NCI-H2196 treated with DMSO at 0.1 percent for 48 hours (cell line): ENCODE measurements at regions not wholly inside any gene's neighbourhood (a gene's known extent, or its start where the extent isn't known, plus 50 kb on each side); places are given as distances from the start of the nearest gene placed in this dataset.

Source experiments
- DNase-seq: peaks from one replicate; lab custom pipeline; 2025; ENCODE audit not compliant: unreplicated experiment; lab: John Stamatoyannopoulos, UW

DNA sequence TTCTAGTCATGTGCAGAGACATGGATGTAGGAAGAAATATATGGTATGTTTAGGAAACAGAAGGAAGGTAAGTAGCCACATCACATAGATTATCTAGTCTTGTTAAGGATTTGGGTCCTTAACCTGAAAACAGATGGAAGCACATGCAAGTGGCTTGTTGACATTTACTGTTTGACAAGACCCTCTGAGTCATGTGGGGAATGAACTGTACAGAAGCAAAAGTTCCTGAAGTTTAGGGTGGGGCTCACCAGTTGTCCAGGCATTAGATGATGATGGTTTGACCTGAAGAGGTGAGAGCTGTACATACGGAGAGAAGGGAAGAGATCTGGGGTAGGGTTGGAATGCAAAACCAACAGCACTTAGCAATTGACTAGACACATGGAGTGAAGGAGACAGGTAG is 281.1 kb upstream of the GRIP1 start:
- DNase-seq: no peak

DNA sequence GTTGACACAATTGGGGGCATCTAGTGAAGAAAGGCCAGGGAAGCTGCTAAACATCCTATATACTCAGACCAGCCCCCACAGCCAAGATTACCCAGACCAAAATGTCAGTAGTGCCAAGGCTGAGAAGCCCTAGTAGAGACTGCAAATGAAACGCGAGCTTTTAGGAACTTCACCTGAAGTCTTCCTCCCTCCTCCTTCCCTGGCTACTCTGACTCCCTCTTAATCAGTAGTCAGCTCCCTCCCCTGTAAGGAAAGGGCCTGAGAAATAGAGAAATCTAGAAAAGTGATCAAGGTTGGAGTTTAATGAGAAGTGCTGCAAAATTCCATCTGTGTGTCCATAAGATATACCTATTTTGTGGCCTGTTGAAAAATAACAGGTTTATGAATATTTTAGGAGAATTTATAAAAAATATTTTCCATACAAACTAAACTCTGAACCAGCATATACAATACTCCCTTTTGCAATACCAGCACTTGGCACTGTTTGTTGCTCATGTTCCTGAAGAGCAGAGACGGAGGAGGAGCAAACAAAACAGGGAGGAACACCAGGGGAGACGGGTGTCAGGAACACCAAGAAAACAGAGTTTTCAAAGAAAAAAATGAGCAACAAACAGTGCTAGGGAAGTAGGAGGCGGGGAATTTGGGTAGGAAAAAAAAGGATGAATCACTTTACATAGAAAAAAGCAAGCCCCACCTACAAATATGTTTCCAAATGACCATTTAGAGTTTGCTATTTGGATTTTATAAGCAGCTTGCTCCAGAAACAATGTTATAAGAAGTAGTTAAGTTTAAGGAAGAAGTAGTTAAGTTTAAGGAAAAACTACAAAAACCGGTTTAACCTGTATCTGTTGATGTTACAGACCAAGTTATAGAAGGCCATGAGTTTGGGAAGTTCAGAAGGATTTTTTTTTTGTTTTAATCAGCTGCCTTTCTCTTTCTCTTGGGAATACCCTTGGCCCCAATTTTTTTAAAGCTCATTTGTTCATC is 282.1 kb upstream of the GRIP1 start:
- no peak for DNase-seq

DNA sequence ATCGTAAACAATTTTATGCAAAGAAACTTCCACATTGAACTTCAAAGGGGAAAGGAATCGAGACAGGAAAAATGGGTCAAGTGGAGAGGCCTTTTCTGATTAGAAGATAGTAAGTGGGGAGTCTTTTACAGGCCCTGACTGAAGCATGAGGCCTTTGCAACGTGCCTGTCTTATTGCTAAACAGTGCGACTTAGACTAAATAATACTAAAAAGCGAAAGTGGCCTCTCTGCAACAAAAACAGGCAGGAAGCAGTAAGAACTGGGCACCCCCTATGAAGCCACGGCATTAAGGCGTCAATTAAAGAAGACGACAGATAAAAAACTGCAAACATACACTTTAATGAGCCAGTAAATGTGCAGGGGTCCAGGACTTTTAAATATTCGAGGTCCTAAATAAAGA is 283.4 kb upstream of the GRIP1 start:
- DNase-seq: no peak

DNA sequence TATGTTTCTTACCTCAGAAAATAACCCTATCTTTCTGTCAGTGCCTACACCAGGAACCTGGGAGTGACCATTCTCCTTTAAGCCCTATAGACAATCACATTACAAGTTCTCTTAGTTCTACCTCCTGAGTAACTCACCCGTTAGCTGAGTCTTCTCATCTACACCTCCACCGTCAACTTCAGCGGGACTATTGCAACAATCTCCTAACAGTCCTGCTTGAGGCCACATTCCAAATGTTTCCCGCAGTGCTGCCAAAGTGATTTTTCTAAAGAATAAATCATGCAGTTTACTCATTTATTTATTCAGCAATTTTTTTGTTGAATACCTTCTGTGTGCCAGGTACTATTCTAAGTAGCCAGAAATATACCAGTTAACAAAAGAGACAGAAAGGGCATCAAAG is 285.0 kb upstream of the GRIP1 start:
- DNase-seq: no peak

DNA sequence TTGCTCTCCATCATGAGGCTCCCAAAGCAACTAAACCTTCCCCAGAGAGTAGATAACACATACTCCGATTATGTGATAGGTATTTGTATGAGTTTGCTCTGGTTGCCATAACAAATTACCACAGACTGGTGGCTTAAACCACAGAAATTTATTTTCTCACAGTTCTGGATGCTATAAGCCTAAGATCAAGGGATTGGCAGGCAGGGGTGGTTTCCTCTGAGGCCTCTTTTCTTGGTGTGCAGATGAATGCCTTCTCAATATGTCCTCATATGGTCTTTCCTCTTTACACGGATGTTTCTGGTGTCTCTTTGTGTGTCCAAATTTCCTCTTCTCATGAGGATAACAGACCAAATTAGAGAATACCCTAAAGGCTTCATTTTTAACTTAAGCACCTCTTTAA is 285.8 kb upstream of the GRIP1 start:
- DNase-seq: no peak

DNA sequence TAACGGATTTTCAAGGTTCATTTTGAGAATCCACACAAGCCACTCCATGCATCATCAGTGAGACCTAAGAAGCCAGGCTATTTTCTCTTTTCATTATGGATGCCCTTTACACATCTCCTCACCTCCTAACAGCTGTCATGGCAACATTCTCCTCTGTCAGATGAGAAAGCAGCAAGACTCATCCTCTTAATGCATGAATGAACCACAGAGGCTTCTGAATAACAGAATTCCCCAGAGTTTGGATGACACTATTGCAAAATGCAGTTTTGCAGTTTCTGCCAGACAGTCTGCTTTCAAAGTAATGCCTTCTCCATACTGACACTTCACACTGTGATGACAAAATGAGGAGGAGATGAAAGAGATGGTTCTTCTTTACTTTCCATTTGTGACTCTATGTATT is 286.7 kb upstream of the GRIP1 start:
- no peak for DNase-seq

DNA sequence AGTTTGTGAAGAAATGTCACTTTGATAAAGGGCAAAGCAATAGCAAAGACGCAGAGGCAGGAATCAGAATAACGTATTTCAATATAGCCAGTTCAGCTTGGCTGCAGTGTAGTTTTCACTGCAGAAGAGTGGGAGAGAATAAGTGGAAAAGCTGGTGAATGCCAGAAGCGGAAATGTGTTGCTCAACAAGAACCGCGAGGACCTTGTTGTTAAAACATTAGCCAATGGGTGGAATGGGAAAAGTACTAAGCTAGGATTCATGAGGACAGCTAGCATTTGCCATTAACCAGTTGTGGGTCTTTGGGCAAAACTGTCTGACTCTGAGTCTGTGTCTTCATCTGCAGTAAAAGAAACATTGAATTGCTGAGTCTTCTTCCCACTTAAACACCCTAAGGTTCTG is 292.9 kb upstream of the GRIP1 start:
- no peak for DNase-seq

DNA sequence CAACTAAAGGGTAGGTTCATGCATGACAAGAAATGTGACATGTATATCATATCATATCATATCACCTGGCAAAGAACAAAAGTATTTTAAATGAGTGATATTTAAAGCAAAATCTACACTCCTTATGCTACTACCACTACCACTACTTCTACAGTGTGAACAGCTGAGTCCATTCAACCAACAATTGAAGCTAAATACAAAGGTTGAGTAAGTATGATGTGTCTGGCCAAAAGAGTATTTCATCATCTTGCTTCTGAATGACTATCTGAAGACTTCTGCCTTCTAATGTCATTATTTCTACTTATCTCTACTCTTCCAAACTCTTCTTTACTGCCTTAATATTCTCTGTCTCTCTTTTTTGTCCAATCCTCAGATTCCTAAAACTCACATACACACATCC is 292.6 kb upstream of the CAND1 start:
- no peak for DNase-seq

DNA sequence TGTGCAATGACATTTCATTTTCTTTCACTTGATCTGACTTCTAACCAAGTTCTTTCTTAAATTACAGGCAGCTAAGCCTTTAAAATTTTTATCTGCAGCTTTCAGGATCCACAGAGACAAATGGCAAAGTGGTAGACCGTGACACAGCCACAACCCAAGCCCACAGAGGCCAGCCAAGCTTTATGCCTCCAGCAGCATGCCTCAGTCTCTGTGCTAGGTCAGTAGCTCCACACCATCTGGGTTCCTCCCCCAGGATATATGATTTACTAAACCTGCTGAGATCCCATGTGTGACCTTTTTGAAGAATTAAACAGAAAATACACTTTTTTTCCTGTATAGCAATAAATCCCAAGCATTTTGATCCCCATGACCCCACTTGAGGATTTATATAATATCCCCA is 290.4 kb upstream of the CAND1 start:
- no peak for DNase-seq

DNA sequence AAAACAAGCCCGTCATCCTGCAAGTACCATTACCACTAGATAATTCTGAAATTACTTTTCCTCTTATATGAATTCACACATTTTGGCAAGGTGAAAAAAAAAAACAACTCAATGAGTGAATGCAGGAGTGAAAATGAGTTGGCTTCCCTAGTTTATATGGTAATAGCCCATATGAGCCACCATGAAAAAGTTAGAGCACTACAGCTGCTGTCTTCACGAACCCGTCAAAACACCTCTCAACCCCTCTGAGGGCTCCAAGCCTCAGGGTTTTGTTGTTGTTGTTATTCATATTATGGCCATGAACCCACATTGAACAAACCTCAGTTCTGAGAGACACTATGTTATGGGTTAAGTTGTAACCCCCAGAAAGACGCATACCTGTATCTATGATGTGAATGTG is 289.9 kb upstream of the CAND1 start:
- no peak for DNase-seq

DNA sequence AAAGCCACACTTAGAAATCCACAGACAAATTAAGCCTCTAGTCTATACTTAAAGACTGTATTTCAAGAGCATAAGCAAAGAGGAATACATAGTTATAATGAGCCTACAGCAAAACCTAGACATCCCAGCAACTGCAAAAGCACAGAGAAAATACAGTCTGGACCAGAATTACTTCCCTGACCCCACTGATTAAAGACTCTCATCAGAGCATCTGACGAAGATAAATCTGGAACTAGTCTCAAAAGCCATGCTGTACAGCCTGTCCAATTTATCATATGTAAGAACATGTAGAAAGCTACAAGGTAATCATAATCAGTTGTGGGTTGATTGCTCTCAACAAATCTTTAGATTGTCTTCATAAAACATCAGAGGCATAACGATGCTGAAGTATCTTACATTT is 285.1 kb upstream of the CAND1 start:
- DNase-seq: no peak

DNA sequence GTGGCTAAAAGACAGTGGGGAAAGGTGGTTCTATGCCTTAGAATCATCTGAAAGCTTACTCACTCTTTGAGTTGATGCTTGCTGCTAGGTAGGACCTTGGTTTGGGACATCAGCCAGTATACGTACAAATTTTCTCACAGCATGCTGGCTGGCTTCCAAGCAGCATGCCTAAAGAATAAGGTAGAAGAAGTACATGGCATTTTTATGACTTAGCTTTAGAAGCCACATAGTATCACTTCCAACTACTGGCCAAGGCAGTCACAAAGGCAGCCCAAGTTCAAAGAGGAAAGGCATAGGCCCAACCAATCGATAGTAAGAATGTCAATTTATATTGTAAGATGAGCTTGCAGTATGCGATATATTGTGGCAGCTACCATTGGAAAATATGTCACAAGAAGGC is 284.2 kb upstream of the CAND1 start:
- DNase-seq: peak; percentile 10

DNA sequence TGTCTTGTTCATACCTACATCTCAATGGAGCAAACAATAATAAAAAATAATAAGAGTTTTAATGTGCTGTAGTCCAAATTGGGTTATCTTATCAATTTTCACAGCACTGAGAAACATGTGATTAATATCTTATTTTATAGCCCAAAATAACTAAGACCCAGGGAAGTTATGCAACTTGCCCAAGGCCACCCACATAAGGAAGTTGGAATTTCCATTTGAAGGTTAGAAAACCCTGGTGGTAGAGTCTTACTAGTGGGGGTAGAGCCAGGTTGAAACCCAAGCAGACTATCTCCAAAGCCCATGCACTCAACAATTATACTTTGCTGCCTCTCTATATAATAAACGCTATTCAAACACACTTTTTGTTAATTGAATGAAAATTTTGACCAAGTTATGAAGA is 270.0 kb upstream of the CAND1 start:
- no peak for DNase-seq

DNA sequence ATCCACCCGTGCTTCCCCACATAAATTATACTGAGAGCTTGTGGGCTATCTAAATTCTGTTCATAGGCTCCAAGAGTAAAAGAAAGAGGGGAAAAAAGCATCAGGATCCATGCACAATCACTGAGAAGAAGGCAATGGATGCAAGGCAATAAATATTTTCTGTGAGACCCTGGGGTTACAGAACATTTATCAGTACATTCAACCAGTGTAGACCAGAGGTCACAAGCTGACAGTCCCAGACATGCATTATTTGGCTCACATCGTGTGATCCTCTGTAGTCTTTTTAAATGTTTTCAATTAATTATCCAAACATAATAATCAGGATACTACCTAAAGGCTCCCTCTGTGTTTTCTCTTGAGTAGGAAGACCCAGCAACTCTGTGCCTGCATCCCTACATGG is 267.9 kb upstream of the CAND1 start:
- no peak for DNase-seq

DNA sequence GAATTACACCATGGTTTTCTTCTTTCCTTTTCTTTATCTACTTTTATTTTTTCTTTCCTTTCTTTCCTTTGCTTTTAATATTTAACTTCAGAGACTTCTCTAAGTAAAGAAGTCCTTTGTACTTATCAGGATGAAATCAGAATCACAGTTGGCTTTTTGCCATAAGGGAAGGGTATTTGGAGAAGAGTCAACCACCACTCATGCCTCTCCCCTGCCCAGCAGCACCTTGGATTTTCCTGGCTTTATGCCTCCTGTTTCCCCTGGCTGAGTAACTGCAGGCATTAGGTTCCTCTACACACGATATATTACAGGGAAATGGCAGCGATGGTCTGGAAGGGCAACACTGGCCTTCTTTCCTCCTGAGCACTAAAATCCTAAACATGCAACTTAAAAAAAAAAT is 266.4 kb upstream of the CAND1 start:
- peak; percentile 14 for DNase-seq

DNA sequence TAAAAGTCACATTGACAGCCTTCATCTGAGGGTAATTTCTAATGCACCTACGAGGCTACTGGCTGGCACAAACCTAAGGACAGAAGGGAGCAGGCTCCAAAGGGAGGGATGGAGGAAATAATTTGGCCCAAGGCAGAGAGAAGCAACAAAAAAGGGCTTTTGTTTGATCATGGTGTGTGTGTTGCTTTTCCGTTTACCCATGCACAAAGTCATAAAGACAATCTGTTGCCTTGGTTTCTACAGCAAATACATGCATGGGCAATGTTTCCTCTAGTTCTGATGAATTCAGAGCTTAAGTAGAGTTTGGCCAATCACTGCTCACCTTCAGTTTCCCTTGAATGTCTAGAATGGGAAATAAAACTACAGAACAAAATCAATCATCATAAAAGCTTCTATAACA is 262.5 kb upstream of the CAND1 start:
- peak; percentile 3 for DNase-seq

DNA sequence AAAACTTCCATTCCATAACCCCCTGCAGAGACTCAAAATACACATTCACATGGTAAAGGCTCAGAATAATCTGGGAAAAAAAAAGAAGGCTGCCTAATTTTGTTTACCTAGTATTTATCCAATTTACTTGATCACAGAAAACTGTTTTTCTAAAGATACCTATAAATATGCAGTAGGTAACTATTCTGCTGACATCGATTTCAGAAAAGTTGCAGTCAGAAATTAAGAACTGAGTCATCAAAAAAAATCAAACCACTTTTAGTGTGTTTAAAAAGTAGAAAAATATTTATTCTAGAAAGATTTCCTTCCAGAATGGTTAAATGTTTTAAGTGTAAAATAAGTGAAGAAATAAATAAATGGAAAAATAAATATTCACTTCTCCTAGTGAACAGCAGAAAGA is 254.5 kb upstream of the CAND1 start:
- DNase-seq: no peak

DNA sequence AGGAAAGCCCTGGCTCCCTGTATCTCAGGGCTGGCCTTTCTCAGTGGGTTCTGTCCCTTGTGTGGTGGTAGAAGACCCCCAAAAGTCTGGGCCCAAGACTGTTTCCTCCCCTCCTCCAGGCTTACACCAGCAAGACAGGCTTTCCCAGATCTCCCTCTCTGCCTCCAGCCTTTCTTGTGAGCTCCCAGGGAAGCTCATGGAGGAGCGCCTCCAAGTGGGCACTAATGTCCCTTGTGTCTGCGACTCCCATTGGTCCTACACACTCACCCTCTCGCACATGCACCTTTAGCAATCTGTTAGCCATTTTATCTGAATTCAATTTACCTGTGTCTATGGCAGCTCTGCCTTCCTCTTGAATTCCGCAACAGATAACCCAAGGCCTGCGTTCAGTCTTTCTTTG is 251.1 kb upstream of the CAND1 start:
- no peak for DNase-seq

DNA sequence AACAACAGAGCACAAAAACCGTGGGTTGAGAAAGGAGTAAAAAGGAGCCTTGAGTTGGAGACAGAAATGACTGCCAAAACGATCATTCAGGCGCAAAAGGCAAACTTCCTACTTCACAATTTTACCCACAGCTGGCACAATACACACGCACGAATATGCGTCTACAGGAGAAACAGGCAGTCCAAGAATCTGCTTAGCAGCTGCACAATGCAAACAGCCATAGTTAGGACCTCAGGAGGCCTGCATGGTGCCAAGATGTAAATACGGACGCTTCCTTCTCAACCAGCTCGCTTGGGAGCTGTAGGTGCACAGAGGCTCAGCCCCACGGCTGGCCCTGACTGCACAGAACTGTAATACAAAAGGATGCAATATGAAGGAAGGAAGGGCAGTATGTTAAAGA is 250.1 kb upstream of the CAND1 start:
- peak; percentile 43 for DNase-seq

DNA sequence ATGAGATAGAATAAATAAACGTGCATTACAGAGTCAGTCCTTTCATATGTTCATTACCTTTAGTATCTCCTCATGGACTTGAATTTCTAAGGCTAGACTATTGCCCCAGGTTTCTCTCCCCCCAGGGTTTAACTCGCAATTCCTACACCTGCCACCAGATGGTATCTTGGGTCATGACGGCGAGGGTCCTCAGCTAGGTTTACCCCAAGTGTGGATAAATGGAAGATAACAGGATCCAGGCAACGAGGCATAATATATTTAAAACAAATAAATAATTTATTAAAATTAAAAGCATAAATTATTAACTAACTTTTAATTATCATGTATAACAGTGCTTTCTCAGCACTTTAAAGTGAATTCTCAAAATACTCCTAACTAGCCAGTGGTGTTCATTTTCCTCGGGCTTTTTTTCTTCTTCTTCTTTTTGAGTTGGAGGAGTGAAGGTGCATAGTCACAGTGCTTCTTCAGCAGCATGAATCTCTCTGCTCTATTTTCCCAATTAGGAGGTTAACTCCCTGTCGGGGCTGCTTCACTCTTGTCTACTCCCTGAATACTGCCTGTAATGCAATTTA is 243.5 kb upstream of the CAND1 start:
- DNase-seq: no peak

DNA sequence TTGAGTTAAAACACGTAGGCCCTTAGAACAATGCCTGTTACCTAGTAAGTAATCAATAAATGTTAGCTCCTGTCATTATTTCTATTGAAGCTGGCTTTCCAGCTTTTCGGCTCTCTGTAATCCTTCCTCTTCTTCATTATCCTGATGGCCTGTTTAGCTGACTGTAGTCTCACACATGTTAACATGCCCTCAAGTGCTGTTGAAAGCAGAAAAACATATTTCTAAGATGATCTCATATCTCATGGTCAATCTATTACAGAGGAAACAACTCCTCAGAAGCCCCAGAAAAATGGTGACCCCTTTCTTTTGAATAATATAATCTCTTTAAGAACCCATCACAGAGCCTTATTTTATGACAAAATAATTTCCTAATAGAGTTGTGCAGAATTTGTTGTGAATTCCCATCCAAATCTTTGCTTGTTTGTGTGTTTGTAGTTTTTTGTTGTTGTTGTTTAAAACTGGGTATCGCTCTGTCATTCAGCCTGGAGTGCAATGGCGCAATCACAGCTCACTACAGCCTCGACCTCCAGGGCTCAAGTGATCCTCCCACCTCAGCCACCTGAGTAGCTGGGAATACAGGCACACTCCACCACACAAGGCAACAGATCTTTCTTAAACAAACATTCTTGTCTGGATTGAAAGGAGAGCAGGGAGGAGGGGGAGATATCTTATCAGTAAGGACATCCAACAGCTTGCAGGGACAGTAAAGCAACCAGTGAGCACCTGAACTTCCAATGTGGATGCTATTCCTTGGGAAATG is 242.5 kb upstream of the CAND1 start:
- peak; percentile 11 for DNase-seq

DNA sequence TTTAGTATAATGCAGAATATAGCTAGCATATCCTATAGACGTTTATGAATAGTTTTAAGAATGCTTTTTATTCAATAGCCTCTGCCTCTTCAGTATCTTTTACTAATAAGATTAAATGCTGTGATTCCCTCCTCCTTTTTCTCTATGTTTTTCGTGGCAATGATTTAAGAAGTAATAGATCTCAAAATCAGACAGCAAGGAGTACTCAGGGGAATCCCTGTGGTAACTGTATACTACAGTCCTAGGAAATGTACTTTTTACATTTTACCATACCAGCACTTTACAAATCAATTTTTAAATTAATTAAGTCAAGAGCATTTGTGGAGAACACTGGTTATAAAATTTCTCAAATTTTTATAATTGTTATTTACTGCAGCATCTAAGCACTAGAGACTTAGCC is 240.6 kb upstream of the CAND1 start:
- no peak for DNase-seq
